GM06990 (cell line): ENCODE measurements at regions not wholly inside any gene's neighbourhood (a gene's known extent, or its start where the extent isn't known, plus 50 kb on each side); places are given as distances from the start of the nearest gene placed in this dataset.

Source experiments
- DNase-seq: peaks from one replicate; pipeline ENCODE4 v3.0.0-alpha.2; 2011; ENCODE audit not compliant: insufficient read length; ENCODE audit errors: extremely low read depth
- H3K27me3 ChIP-seq: replicated peaks from 2 replicates; pipeline ENCODE4 v1.6.0; 2011; ENCODE audit warnings: low read length; ENCODE audit not compliant: control insufficient read depth, insufficient read depth
- H3K36me3 ChIP-seq: 2 replicates; pipeline ENCODE4 v1.5.1; 2011; ENCODE audit warnings: low read length; ENCODE audit not compliant: control insufficient read depth, insufficient read depth
- H3K4me3 ChIP-seq: replicated peaks from 2 replicates; pipeline ENCODE4 v1.5.1; 2011; ENCODE audit warnings: low read depth, mild to moderate bottlenecking, control low read depth, low read length
- TF ChIP-seq, protein P1 (sequence below): IDR thresholded peaks from 2 replicates; pipeline ENCODE4 v1.5.1; 2011; ENCODE audit warnings: low read length, control low read depth, mild to moderate bottlenecking, inconsistent platforms; ENCODE audit not compliant: insufficient read depth, poor library complexity, severe bottlenecking

- H3K36me3 ChIP-seq = no peaks in the 10 kb centered on the region
- DNase-seq = no peak
- no peak overlapping the region for H3K4me3 ChIP-seq
- TF ChIP-seq, protein P1, sequence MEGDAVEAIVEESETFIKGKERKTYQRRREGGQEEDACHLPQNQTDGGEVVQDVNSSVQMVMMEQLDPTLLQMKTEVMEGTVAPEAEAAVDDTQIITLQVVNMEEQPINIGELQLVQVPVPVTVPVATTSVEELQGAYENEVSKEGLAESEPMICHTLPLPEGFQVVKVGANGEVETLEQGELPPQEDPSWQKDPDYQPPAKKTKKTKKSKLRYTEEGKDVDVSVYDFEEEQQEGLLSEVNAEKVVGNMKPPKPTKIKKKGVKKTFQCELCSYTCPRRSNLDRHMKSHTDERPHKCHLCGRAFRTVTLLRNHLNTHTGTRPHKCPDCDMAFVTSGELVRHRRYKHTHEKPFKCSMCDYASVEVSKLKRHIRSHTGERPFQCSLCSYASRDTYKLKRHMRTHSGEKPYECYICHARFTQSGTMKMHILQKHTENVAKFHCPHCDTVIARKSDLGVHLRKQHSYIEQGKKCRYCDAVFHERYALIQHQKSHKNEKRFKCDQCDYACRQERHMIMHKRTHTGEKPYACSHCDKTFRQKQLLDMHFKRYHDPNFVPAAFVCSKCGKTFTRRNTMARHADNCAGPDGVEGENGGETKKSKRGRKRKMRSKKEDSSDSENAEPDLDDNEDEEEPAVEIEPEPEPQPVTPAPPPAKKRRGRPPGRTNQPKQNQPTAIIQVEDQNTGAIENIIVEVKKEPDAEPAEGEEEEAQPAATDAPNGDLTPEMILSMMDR = no peak
- H3K27me3 ChIP-seq = no peaks in the 10 kb centered on the region
Observed at GRCh38 chr3:81876826-81877225, 115.4 kb upstream of the GBE1 start.

- no peaks in the 10 kb centered on the region for H3K27me3 ChIP-seq
- DNase-seq = no peak
- H3K4me3 ChIP-seq = no peak overlapping the region
- TF ChIP-seq, protein P1 = no peak
- H3K36me3 ChIP-seq = no peaks in the 10 kb centered on the region
Observed at GRCh38 chr3:81874738-81875137, 113.3 kb upstream of the GBE1 start.

GRCh38 chr3:81872566-81872965, 111.1 kb upstream of the GBE1 start:
- DNase-seq = no peak
- no peak overlapping the region for H3K4me3 ChIP-seq
- H3K36me3 ChIP-seq = no peaks in the 10 kb centered on the region
- no peaks in the 10 kb centered on the region for H3K27me3 ChIP-seq
- TF ChIP-seq, protein P1 = no peak

GRCh38 chr3:81871358-81872155, 110.1 kb upstream of the GBE1 start:
- no peak for DNase-seq
- no peak overlapping the region for H3K4me3 ChIP-seq
- H3K36me3 ChIP-seq = no peaks in the 10 kb centered on the region
- no peaks in the 10 kb centered on the region for H3K27me3 ChIP-seq
- TF ChIP-seq, protein P1 = no peak

DNA sequence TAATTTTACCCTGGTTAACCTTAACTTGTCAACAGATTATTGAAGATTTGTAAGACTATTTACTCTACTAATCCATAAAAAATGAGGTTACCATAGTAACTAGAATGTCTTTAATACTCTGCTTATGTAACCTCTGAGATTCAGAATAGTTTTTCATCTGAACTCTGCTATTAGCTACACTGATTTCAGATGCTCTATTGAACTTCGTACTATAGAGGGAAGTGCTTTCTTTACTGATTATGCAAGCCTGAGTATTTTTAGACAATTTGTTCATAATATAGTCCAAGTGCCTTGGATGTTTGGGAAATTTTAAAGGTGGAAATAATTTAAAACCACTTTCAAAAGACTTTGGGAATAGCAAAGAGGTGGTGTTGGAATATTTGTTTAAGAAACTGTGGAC, 107.9 kb upstream of the GBE1 start:
- no peak for DNase-seq
- no peaks in the 10 kb centered on the region for H3K27me3 ChIP-seq
- TF ChIP-seq, protein P1 = no peak
- H3K36me3 ChIP-seq = no peaks in the 10 kb centered on the region
- H3K4me3 ChIP-seq = no peak overlapping the region
